ENCODE measurements at regions not wholly inside any gene's neighbourhood (a gene's known extent, or its start where the extent isn't known, plus 50 kb on each side); places are given as distances from the start of the nearest gene placed in this dataset.

DNA sequence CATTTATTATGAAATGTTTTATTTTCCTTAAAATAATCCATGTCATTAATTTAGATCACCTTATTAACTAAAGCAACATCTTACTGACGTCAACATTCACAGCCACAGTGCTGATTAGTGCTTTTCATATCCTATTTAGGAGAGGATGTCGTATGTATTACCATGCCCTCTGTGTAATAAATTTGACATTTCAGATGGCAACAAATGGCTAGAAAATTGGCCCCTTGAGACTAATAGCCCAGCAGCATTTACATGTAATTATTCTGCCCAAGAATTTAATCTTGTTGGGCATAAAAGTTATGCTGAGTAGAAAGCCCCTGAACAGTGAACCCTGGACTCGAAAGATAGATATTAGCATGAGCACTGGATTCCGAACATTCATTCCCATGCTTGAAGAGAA, 391.2 kb downstream of the PRELID2 start (continued):
- TF ChIP-seq, protein P1, sequence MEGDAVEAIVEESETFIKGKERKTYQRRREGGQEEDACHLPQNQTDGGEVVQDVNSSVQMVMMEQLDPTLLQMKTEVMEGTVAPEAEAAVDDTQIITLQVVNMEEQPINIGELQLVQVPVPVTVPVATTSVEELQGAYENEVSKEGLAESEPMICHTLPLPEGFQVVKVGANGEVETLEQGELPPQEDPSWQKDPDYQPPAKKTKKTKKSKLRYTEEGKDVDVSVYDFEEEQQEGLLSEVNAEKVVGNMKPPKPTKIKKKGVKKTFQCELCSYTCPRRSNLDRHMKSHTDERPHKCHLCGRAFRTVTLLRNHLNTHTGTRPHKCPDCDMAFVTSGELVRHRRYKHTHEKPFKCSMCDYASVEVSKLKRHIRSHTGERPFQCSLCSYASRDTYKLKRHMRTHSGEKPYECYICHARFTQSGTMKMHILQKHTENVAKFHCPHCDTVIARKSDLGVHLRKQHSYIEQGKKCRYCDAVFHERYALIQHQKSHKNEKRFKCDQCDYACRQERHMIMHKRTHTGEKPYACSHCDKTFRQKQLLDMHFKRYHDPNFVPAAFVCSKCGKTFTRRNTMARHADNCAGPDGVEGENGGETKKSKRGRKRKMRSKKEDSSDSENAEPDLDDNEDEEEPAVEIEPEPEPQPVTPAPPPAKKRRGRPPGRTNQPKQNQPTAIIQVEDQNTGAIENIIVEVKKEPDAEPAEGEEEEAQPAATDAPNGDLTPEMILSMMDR (IDR thresholded peaks at IDR 0.05 in 2 of 3, conservative IDR thresholded peaks at IDR 0.05 in 1 of 3; ENCODE audit: insufficient read depth in 2 of 3, low read depth in 1 of 3, low read length in 3 of 3) = no peak
- no peak for TF ChIP-seq ZSCAN29 (IDR thresholded peaks at IDR 0.05)
- no peak for TF ChIP-seq PTBP1 (IDR thresholded peaks at IDR 0.05; ENCODE audit: low read depth, low read length)
- no peak for TF ChIP-seq MEF2D (tag; conservative IDR thresholded peaks at IDR 0.05; ENCODE audit: low read depth)
- no peak for TF ChIP-seq JUND (IDR thresholded peaks at IDR 0.05; ENCODE audit: borderline replicate concordance, low read depth, low read length)
- no peak for TF ChIP-seq JUND (tag; IDR thresholded peaks at IDR 0.05; ENCODE audit: borderline replicate concordance, low read depth, low read length)
- TF ChIP-seq ZFP30 (CRISPR knock-in tag; IDR thresholded peaks at IDR 0.05; ENCODE audit: borderline replicate concordance) = no peak
- no peak for TF ChIP-seq GABPA (tag; conservative IDR thresholded peaks at IDR 0.05; ENCODE audit: low read depth)
- TF ChIP-seq CHD2 (IDR thresholded peaks at IDR 0.05; ENCODE audit: low read depth, low read length) = no peak

GRCh38 chr5:145443366-145443765, 391.8 kb downstream of the PRELID2 start:
- WGBS (ENCODE audit: insufficient coverage, low coverage, missing lambda C conversion rate) = 4% methylated on average over 2 of the region's 2 CpGs
- intact Hi-C loops (cut with micrococcal nuclease) = no loop called here
- no peak overlapping the region for H3K27ac ChIP-seq (ENCODE audit: extremely low read depth, low read depth, low read length)
- no peak for FAIRE-seq
- POLR2A ChIA-PET = no interaction called here
- no peaks in the 10 kb centered on the region for H3K9me3 ChIP-seq (replicated peaks; ENCODE audit: control insufficient read depth, insufficient read depth, low read depth, low read length)
- no peak overlapping the region for H3K4me3 ChIP-seq
- CTCF ChIA-PET (ENCODE audit: low intra/inter-chr PET ratio) = no interaction called here
- no peaks in the 10 kb centered on the region for H3K36me3 ChIP-seq (ENCODE audit: control insufficient read depth, insufficient read depth, low read length)
- DNase-seq (ENCODE audit: extremely low read depth in 1 of 4, low spot score in 3 of 4) = no peak
- in situ Hi-C loops (cut with MboI) = no loop called here
- H3K4me2 ChIP-seq (ENCODE audit: insufficient read depth, low read length) = no peak overlapping the region
- H3K79me2 ChIP-seq (ENCODE audit: control insufficient read depth, insufficient read depth, low read length) = no peaks in the 10 kb centered on the region
- H3K27me3 ChIP-seq (ENCODE audit: control insufficient read depth in 2 of 2, insufficient read depth in 2 of 2, low read length in 2 of 2) = no peaks in the 10 kb centered on the region
- H3K9ac ChIP-seq (ENCODE audit: insufficient read depth in 1 of 2, low read depth in 2 of 2, low read length in 2 of 2) = no peak overlapping the region
- H3K9me1 ChIP-seq (ENCODE audit: control insufficient read depth, insufficient read depth, low read length) = no peaks in the 10 kb centered on the region
- no peaks in the 10 kb centered on the region for H4K20me1 ChIP-seq (replicated peaks; ENCODE audit: control insufficient read depth, insufficient read depth, low read length)
- no peaks in the 10 kb centered on the region for H3K4me1 ChIP-seq (replicated peaks in 1 of 2; ENCODE audit: control insufficient read depth in 2 of 2, insufficient read depth in 2 of 2, low read length in 2 of 2)
- no peak overlapping the region for H2AFZ ChIP-seq (ENCODE audit: low read depth, low read length)
- no TSS peak for BruUV-seq (replicated peaks)
- ATAC-seq = no peak
- TF ChIP-seq ZNF75A (CRISPR knock-in tag; IDR thresholded peaks at IDR 0.05) = no peak
- TF ChIP-seq SAP30 (IDR thresholded peaks at IDR 0.05; ENCODE audit: borderline replicate concordance, insufficient read depth, low read depth, low read length, poor library complexity, severe bottlenecking) = no peak

Measured in K562 (cell line).